Effector memory CD8-positive, alpha-beta T cell (primary cell): ENCODE measurements at regions not wholly inside any gene's neighbourhood (a gene's known extent, or its start where the extent isn't known, plus 50 kb on each side); places are given as distances from the start of the nearest gene placed in this dataset.
"Not testable (repeated sequence)": the region's sequence is repeated elsewhere in the genome, so short reads cannot be mapped to it uniquely, and the experiment has no call there.

Source experiments
- ATAC-seq: fragments of 150-1000 bp; cut with Tn5 transposase; replicated peaks from 2 replicates; pipeline ENCODE4 v1.10.0; 2021; ENCODE audit warnings: mild to moderate bottlenecking, moderate library complexity
- DNase-seq, 3 experiments: peaks; one replicate each; pipeline ENCODE4 v3.0.0; 2021
- H3K27ac Mint-ChIP-seq, 2 donors: one replicate each; pipeline ENCODE4 v1.8.0; 2022; ENCODE audit warnings: mild to moderate bottlenecking in 2 of 2, mixed read lengths in 2 of 2, moderate library complexity in 2 of 2
- H3K27me3 Mint-ChIP-seq, 2 donors: one replicate each; pipeline ENCODE4 v1.8.0; 2022; ENCODE audit warnings: mixed read lengths in 2 of 2
- H3K36me3 Mint-ChIP-seq: one replicate; pipeline ENCODE4 v1.8.0; 2022; ENCODE audit warnings: mild to moderate bottlenecking, moderate library complexity, mixed read lengths; ENCODE audit not compliant: insufficient read depth
- H3K4me1 Mint-ChIP-seq, 2 donors: one replicate each; pipeline ENCODE4 v1.8.0; 2022; ENCODE audit warnings: low read depth in 2 of 2, mixed read lengths in 2 of 2
- H3K4me3 Mint-ChIP-seq, 2 donors: one replicate each; pipeline ENCODE4 v1.8.0; 2022; ENCODE audit warnings: mild to moderate bottlenecking in 2 of 2, mixed read lengths in 2 of 2, moderate library complexity in 2 of 2
- H3K9me3 Mint-ChIP-seq, 2 donors: one replicate each; pipeline ENCODE4 v1.8.0; 2022; ENCODE audit warnings: mixed read lengths in 2 of 2

DNA sequence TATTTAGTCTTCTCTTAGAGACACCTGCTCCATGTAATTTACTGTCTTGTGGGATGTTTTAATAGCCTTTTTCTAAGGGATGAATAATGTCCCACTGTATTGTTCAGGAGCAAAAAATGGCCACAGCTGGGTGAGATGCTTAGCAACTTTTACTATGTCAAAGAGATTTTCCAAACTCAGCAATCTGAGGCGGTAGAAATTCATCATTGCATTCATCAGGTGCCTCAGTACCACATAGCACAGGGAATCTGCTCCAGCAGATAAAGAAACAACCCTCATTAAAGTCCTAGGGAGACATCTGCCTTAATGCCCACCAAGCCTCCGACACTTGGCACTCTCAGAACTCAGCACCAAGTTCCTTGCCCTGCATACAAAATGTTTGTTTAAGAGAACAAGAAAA, 266.9 kb downstream of the SIPA1L2 start:
- Mint-ChIP-seq H3K36me3 (no peaks in the 10 kb centered on the region), H3K27ac (no peak overlapping the region), H3K9me3 (no peaks in the 10 kb centered on the region), H3K4me3 (no peak overlapping the region), H3K27me3 (no peaks in the 10 kb centered on the region), H3K4me1 (no peaks in the 10 kb centered on the region)
- ATAC-seq: no peak
- no peak for DNase-seq

DNA sequence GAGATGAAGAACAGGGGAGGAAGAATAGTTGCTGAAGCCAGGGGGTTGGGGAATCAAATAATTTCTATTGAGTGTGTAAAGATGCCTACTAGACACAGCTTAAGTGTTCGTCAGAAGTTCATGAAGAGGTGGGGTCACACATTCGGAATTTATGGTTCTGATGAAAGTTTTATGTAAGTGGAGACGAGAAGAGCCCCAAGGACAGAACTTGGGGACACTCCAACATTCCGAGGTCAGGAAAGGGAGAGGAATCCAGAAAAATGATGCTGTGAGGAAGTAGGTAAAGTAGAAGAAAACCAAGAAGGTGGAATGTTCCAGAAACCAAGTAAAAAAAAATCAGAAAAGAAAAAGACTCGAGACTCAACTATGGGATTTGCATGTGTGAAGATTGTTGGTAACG, 272.5 kb downstream of the SIPA1L2 start:
- Mint-ChIP-seq H3K4me1 (no peaks in the 10 kb centered on the region), H3K36me3 (no peaks in the 10 kb centered on the region), H3K9me3 (no peaks in the 10 kb centered on the region), H3K4me3 (no peak overlapping the region), H3K27ac (no peak overlapping the region), H3K27me3 (peaks cover 2 to 7% of the 10 kb centered on the region in 2 donors)
- DNase-seq (no peak), ATAC-seq (no peak)

DNA sequence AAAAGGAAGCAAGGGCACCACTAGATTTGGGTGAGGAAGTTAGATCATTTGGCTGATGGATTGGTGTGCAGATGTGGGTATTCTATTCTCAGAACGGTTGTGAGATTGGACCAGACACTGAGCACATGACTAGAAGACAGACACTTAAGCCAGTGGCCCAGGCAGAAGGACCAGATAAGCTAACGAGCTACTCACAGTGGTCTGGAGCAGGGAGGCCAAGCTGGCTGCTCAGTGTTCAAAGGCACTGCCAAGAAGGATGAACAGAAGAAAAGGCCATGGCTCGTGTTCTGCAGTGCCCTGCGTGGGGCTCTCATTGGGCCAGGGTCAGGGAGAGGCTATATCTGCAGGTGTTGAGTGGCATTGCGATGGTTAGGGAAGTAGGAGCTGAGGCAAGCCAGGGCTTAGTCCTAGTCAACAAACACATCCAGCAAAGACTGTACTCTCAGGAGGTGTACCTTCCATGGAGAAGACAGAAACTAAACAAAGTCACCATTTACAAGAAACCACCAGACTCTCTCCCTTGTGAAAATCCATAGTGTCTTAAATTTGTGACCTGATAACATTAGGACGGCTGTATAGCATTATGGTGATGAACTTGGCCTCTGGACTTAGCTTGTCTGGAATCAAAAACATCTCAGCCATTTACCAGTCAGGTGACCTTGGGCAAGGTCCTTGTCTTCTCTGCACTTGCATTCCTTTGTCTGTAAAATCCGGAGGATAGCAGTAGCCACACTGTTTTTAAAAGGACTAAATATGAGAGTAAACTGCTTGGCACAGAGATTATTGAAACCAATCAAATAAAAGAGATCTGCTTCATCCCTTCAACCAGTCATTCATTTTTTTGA, 274.5 kb downstream of the SIPA1L2 start:
- ATAC-seq: no peak

DNA sequence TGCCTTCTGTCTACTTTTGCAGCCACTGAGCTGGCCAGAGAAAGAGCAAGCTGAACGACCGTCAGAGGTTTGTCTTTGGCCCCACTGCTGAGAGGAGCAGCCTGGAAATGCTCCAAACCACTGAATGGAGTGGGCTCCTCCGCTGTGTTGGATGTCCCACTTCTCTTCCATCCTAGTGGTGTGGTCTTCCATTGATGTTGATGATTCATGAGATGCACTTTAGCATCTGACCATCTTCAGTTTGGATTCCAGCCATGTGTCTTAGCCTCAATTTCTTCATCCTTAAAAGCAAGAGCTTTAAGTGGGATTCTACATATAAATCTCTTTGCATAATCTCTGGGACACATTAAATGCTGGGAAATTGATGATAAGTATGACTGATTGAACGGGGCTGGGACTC, 276.9 kb downstream of the SIPA1L2 start:
- no peak overlapping the region for H3K27ac Mint-ChIP-seq
- DNase-seq: no peak
- H3K4me1 Mint-ChIP-seq: no peaks in the 10 kb centered on the region
- no peak overlapping the region for H3K4me3 Mint-ChIP-seq
- H3K36me3 Mint-ChIP-seq: peaks cover 3% of the 10 kb centered on the region
- no peak for ATAC-seq
- H3K27me3 Mint-ChIP-seq: peaks cover 31 to 33% of the 10 kb centered on the region in 2 donors
- no peaks in the 10 kb centered on the region for H3K9me3 Mint-ChIP-seq

More for the DNA sequence above, 274.5 kb downstream of the SIPA1L2 start:
- no peak overlapping the region for H3K27ac Mint-ChIP-seq
- peaks cover 13 to 15% of the 10 kb centered on the region in 2 donors for H3K27me3 Mint-ChIP-seq
- H3K4me3 Mint-ChIP-seq: no peak overlapping the region
- H3K9me3 Mint-ChIP-seq: no peaks in the 10 kb centered on the region
- no peak for DNase-seq
- peaks cover 3% of the 10 kb centered on the region for H3K36me3 Mint-ChIP-seq
- no peaks in the 10 kb centered on the region for H3K4me1 Mint-ChIP-seq

DNA sequence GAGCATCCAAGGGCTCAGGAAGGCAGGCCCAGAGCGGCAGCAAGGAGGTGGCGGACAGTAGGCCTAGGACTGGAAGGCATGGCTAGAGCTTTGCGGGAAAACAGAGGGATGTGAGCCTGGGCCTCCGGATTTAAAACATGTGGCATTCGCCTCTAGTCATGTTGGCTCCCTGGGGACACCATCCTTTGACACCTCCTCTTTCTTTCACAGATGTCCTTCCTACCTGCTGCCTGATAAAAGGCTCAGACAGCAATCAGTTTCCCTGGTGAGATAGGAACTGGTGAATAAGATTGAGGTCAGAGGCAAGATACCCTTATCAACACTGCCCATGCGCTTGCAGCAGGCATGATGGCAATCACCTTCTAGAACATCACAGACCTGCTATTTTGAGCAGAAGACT, 277.6 kb downstream of the SIPA1L2 start:
- ATAC-seq (no peak), DNase-seq (no peak)
- Mint-ChIP-seq H3K36me3 (peaks cover 3% of the 10 kb centered on the region), H3K4me3 (no peak overlapping the region), H3K27me3 (peaks cover 31 to 34% of the 10 kb centered on the region in 2 donors), H3K4me1 (no peaks in the 10 kb centered on the region), H3K9me3 (no peaks in the 10 kb centered on the region), H3K27ac (no peak overlapping the region)

DNA sequence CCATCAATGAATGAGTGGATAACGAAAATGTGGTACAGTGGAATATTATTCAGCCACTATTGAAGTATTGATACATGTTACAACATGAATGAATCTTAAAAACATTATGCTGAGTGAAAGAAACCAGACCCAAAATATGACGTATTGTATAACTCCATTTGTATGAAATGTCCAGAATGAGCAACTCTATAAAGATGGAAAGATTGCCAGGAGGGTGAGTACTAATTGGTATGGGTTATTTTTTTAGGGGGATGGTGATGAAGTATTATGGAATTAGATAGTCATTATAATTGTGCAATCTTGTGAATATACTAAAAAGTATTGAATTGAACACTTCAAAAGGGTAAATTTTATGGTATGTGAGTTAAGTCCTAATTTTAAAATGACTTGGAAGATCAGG, 278.6 kb downstream of the SIPA1L2 start:
- Mint-ChIP-seq H3K4me3 (no peak overlapping the region), H3K27ac (no peak overlapping the region)
- ATAC-seq: no peak

DNA sequence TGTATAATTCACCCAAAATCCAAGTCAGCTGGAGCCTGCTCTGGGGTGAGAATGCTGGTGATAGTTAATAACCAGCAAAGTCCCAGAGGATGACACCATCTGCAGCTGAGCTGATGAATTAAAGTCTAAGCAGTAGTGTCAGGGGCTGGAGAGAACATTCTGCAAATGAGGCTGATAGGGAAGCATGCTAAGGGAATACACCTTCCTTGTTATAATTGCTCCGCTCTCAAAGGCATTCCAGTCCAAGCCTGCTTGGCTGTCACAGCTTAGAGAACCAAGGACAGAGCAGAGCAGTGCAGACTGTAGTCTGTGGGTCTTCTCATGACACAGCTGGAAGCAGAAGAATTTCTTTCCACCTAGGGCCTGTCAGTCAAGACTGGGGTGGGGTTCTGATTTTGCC, 283.1 kb downstream of the SIPA1L2 start:
- ATAC-seq (no peak), DNase-seq (no peak)
- Mint-ChIP-seq H3K9me3 (peaks cover 0 to 2% of the 10 kb centered on the region in 2 donors), H3K27me3 (peaks cover 25 to 39% of the 10 kb centered on the region in 2 donors), H3K27ac (no peak overlapping the region), H3K4me3 (no peak overlapping the region), H3K36me3 (no peaks in the 10 kb centered on the region), H3K4me1 (no peaks in the 10 kb centered on the region)

More for the DNA sequence above, 278.6 kb downstream of the SIPA1L2 start:
- Mint-ChIP-seq H3K9me3 (no peaks in the 10 kb centered on the region), H3K36me3 (peaks cover 3% of the 10 kb centered on the region), H3K4me1 (no peaks in the 10 kb centered on the region), H3K27me3 (peaks cover 31 to 41% of the 10 kb centered on the region in 2 donors)
- DNase-seq: no peak

DNA sequence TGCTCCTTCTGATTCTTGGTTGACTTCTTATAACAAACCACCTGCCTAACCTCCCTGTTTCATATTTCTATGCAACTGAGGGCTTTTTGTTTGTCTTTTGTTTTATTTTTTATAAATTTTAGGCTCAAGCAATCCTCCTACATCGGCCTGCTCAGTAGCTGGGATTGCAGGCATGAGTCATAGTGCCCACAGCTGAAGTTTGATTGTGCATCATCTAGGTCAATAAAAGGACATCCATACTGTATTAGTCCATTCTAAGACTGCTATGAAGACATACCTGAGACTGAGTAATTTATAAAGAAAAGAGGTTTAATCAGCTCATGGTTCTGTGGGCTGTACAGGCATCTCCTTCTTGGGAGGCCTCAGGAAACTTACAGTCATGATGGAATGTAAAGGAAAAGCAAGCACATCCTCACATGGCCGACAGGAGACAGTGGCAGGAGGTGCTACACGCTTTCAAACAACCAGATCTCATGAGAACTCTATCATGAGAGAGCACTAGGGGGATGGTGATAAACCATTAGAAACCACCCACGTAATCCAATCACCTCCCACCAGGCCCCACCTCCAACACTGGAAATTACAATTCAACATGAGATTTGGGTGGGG, 285.0 kb downstream of the SIPA1L2 start:
- ATAC-seq: no peak
- Mint-ChIP-seq H3K36me3 (no peaks in the 10 kb centered on the region), H3K27me3 (peaks cover 22 to 33% of the 10 kb centered on the region in 2 donors), H3K9me3 (peaks cover 0 to 2% of the 10 kb centered on the region in 2 donors), H3K4me1 (no peaks in the 10 kb centered on the region), H3K4me3 (no peak overlapping the region), H3K27ac (no peak overlapping the region)
- DNase-seq: no peak

DNA sequence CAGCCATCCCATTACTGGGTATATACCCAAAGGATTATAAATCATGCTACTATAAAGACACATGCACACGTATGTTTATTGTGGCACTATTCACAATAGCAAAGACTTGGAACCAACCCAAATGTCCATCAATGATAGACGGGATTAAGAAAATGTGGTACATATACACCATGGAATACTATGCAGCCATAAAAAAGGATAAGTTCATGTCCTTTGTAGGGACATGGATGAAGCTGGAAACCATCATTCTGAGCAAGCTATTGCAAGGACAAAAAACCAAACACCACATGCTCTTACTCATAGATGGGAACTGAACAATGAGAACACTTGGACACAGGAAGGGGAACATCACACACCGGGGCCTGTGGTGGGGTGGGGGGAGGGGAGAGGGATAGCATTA, 285.7 kb downstream of the SIPA1L2 start:
- H3K9me3 Mint-ChIP-seq, DNase-seq, H3K4me3 Mint-ChIP-seq, H3K36me3 Mint-ChIP-seq, H3K27ac Mint-ChIP-seq, ATAC-seq, H3K4me1 Mint-ChIP-seq: not testable (repeated sequence)
- peaks cover 18 to 26% of the 10 kb centered on the region in 2 donors for H3K27me3 Mint-ChIP-seq

DNA sequence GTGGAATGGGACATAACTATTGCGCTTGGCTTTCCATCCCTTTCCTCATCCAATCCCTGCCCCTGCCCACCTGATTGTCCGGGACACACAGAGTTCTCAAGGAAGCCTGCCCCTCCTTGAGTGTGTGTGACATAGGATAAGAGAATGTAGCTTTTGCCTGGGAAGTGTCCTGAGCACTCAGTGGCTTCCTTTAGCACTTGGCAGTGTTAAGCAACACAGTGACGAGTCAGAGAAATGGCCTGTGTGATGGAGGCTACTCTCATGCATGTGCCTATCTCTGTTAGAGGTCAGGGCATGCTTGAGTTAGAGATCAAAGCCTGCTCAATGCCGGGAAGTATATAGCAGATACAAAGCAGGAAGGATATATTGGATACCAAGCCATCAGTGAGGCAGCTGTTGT, 289.5 kb downstream of the SIPA1L2 start:
- no peaks in the 10 kb centered on the region for H3K36me3 Mint-ChIP-seq
- H3K27me3 Mint-ChIP-seq: peaks cover 15 to 21% of the 10 kb centered on the region in 2 donors
- peaks cover 3 to 6% of the 10 kb centered on the region in 2 donors for H3K4me1 Mint-ChIP-seq
- no peak for DNase-seq
- peaks cover 0 to 2% of the 10 kb centered on the region in 2 donors for H3K9me3 Mint-ChIP-seq
- ATAC-seq: no peak
- no peak overlapping the region for H3K27ac Mint-ChIP-seq
- H3K4me3 Mint-ChIP-seq: no peak overlapping the region

DNA sequence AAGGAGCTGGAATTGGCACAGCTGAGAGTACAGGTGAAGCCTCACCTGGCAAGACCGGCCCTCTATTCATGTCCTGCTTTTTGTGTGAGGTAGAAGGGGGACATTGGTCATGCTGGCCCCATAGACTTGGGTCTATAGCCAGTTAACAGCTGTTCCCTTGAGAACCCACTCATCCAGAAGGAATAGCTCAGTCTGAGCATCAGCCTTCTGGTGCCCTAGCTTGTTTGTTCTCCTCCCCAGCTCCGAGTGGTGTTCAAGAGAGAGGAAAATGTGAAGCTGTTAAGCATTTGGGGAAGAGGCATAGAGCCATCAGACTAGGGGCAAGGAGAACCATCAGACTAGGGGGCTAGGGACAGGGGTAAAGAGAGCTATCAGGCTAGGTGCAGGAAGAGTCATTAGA, 290.9 kb downstream of the SIPA1L2 start:
- H3K4me1 Mint-ChIP-seq: peaks cover 9 to 14% of the 10 kb centered on the region in 2 donors
- H3K27me3 Mint-ChIP-seq: peaks cover 26 to 32% of the 10 kb centered on the region in 2 donors
- DNase-seq (no peak), ATAC-seq (no peak)
- H3K36me3 Mint-ChIP-seq: no peaks in the 10 kb centered on the region
- peak overlapping the region in 1 of 2 donors; percentile 44 for H3K27ac Mint-ChIP-seq
- no peak overlapping the region for H3K4me3 Mint-ChIP-seq
- H3K9me3 Mint-ChIP-seq: peaks cover 0 to 2% of the 10 kb centered on the region in 2 donors

DNA sequence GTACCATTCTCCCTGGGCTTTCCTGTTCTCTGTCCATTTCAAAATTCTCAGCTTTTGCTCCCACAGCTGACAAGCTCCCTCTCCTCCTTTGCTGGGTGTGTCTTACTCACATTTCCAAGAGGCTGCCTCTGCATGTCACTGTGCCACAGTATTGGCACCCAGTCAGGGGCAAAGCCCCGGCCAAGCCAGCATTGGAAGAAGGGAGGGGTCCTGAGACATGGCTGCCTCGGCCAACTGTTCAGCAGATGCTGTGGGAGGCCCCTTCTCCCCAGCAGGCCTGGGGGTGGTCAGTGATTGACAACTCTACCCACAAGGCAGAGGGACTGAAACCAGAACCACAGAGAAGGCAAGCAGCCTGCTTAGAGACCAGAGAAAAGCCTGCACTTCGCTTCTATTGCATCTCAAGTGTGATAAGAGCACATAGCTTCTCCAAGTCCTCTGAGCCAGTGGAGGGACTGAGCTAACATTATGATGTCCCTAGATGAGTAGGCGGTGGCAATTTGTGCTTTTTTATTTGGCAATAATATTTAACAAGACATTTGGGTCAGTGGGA, 294.1 kb downstream of the SIPA1L2 start:
- DNase-seq (no peak), ATAC-seq (no peak)
- no peaks in the 10 kb centered on the region for H3K9me3 Mint-ChIP-seq
- H3K27ac Mint-ChIP-seq: peak overlapping the region in 1 of 2 donors; percentile 66
- H3K4me3 Mint-ChIP-seq: no peak overlapping the region
- no peaks in the 10 kb centered on the region for H3K36me3 Mint-ChIP-seq
- H3K4me1 Mint-ChIP-seq: peaks cover 9 to 14% of the 10 kb centered on the region in 2 donors
- H3K27me3 Mint-ChIP-seq: peaks cover 36% of the 10 kb centered on the region in 2 donors

DNA sequence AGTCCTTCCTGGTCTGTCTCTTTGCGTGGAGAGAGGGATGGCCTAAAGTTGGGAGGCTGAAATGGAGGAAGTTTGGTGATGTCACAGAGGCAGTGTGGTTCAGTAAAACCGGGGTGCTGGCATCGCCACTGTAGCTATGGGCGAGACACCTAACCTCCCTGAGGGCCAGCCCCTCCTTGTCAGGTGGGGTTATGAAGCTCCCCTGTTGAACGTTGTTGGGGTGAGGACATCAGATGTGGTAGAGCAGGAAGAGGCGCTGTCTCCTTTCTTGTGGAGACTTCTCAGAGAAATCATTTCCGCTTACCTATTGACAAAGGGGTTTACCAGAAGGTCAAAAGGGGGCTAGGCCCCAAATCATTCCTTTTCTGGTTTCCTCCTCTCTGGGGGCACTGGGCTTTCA, 294.7 kb downstream of the SIPA1L2 start:
- H3K27ac Mint-ChIP-seq: peak overlapping the region in 1 of 2 donors; percentile 66
- peak; percentile 9 to 19 (median 12) for DNase-seq
- peaks cover 9 to 14% of the 10 kb centered on the region in 2 donors for H3K4me1 Mint-ChIP-seq
- ATAC-seq: peak; percentile 95
- H3K36me3 Mint-ChIP-seq: no peaks in the 10 kb centered on the region
- H3K4me3 Mint-ChIP-seq: peak overlapping the region in 1 of 2 donors; percentile 41
- H3K9me3 Mint-ChIP-seq: no peaks in the 10 kb centered on the region
- peaks cover 36% of the 10 kb centered on the region in 2 donors for H3K27me3 Mint-ChIP-seq
